Brain microvascular endothelial cell (primary cell): ENCODE measurements at regions not wholly inside any gene's neighbourhood (a gene's known extent, or its start where the extent isn't known, plus 50 kb on each side); places are given as distances from the start of the nearest gene placed in this dataset.

Experiments
- DNase-seq: peaks from one replicate; pipeline ENCODE4 v3.0.0-alpha.2; 2020
- H3K27ac ChIP-seq: fragments of 250-450 bp; sonication (Bioruptor Pico); 2 replicates; pipeline ENCODE4 v1.5.1; 2020; ENCODE audit warnings: mild to moderate bottlenecking, moderate library complexity
- H3K27me3 ChIP-seq: fragments of 250-450 bp; sonication (Bioruptor Pico); replicated peaks from 2 replicates; pipeline ENCODE4 v1.5.1; 2020; ENCODE audit warnings: mild to moderate bottlenecking
- H3K36me3 ChIP-seq: fragments of 250-450 bp; sonication (Bioruptor Pico); replicated peaks from 2 replicates; pipeline ENCODE4 v1.5.1; 2020; ENCODE audit warnings: mild to moderate bottlenecking
- H3K4me3 ChIP-seq: 2 replicates; pipeline ENCODE4 v1.5.1; 2011; ENCODE audit warnings: low read depth, mild to moderate bottlenecking, control low read depth, low read length, moderate library complexity
- in situ Hi-C: cut with HindIII; loops from 2 replicates; pipeline ENCODE4 v1.10.0; 2017; ENCODE audit warnings: low sequenced_read_pairs, low pct_ligation_motif_present
- TF ChIP-seq, protein P1 (sequence below): IDR thresholded peaks from 2 replicates; pipeline ENCODE4 v1.5.1; 2011; ENCODE audit warnings: low read depth, mild to moderate bottlenecking, moderate library complexity, low read length, control low read depth, inconsistent platforms; ENCODE audit errors: missing control alignments

DNA sequence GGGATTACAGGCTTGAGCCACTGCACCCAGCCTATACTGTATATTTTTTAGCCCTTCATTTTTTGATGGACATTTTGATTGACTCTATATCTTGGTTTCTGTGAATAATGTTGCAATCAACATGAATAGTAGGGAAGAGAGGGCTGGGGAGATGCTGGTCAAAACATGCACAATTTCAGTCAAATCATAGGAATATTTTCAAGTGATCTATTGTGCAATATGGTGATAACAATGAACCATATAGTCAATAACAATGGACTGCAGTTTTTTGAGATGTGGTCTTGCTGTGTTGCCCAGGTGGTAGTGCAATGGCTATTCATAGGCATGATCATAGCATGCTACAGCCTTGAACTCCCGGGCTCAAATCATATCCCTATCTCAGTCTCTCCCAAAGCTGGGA is 264.7 kb upstream of the TMEFF2 start:
- Histone ChIP-seq H3K27me3 (no peaks in the 10 kb centered on the region), H3K4me3 (no peak overlapping the region), H3K27ac (no peak overlapping the region), H3K36me3 (no peaks in the 10 kb centered on the region)
- TF ChIP-seq, protein P1, sequence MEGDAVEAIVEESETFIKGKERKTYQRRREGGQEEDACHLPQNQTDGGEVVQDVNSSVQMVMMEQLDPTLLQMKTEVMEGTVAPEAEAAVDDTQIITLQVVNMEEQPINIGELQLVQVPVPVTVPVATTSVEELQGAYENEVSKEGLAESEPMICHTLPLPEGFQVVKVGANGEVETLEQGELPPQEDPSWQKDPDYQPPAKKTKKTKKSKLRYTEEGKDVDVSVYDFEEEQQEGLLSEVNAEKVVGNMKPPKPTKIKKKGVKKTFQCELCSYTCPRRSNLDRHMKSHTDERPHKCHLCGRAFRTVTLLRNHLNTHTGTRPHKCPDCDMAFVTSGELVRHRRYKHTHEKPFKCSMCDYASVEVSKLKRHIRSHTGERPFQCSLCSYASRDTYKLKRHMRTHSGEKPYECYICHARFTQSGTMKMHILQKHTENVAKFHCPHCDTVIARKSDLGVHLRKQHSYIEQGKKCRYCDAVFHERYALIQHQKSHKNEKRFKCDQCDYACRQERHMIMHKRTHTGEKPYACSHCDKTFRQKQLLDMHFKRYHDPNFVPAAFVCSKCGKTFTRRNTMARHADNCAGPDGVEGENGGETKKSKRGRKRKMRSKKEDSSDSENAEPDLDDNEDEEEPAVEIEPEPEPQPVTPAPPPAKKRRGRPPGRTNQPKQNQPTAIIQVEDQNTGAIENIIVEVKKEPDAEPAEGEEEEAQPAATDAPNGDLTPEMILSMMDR: no peak
- DNase-seq: no peak
- in situ Hi-C loops: no loop called here

DNA sequence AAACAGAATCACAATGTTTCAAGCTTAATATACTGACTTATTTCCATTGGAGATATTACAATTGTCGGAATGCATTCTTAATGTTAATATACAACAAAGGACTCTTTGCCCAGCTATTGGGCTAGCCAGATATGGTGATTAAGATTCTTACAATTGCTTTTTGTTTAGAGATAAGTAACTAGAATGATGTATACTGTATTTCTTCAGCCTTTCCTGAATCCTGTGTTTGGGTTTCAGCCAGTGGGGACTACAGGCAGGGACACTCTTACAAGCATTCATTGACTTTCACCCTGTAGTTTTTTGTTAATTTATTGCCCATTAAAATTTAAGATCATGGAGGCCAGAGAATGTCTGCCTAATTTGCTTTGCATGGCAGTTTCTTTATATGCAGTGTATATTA is 254.1 kb upstream of the TMEFF2 start:
- TF ChIP-seq, protein P1: no peak
- in situ Hi-C loops: no loop called here
- DNase-seq: no peak
- no peaks in the 10 kb centered on the region for H3K36me3 ChIP-seq
- H3K27ac ChIP-seq: no peak overlapping the region
- no peaks in the 10 kb centered on the region for H3K27me3 ChIP-seq
- no peak overlapping the region for H3K4me3 ChIP-seq

DNA sequence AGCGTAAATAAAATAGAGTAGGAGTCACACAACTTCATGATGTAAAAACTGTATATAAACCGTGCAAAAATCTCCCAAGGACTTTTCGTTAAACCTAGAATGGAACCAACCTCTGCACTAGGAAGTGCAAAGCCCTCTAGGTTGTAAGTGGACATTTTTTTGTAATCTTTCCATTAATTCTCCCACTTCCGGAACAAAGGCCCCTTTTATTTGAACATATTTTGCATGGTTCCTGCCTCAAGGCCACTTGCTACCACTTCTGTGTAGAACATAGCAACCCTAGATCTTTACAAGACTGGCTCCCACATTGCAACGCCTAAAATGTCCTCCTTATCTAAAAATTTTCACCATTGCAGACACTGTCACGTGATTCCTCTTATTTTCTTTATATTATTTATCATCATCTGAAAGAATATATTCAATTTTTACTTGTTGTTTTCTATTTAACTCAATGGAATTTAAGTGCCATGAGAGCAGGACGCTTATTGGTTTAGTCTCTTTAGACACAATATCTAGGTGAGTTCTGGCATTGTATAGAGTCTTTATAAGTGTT is 249.6 kb upstream of the TMEFF2 start:
- H3K4me3 ChIP-seq: no peak overlapping the region
- no peak overlapping the region for H3K27ac ChIP-seq
- H3K27me3 ChIP-seq: no peaks in the 10 kb centered on the region
- TF ChIP-seq, protein P1: no peak
- no peak for DNase-seq
- no peaks in the 10 kb centered on the region for H3K36me3 ChIP-seq
- in situ Hi-C loops: no loop called here

DNA sequence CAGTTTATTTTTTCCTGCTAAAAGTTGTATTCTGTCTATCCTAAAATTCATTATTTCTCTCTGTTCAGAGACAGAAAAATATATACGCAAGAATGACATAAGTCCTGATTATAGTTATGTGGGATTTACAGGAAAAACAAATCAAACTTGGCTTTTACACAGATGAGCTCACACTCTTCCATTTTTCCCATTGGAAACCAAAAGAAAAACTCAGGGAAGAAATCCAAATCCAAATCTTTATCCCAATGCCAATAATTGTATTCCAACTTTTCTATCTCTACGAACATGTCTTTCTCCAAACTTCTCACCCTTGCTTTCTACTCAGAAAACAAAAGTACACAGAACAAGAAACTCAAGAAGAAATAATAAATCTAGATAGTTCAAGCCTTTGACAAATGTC is 249.1 kb upstream of the TMEFF2 start:
- no peak for DNase-seq
- H3K27me3 ChIP-seq: no peaks in the 10 kb centered on the region
- in situ Hi-C loops: no loop called here
- H3K27ac ChIP-seq: no peak overlapping the region
- TF ChIP-seq, protein P1: no peak
- no peaks in the 10 kb centered on the region for H3K36me3 ChIP-seq
- H3K4me3 ChIP-seq: no peak overlapping the region

DNA sequence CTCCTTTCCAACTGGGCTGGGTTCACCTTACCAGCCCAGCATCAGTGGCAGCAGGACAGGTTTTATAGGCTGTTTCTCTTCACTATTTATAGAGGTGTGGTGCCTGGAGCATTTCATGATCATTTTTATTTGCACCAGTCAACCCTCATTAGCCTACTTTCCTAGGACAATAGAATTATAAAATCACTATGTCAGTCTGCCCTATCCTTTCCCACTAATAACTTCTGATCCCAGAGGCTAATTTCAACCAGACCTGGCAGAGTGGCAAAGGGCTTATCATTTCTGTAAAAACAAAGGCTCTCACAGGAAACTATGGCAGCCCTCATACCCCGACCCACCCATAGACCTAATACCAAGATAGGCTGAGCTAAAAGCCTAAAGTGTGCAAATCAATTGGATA is 243.5 kb upstream of the TMEFF2 start:
- TF ChIP-seq, protein P1: no peak
- no peak for DNase-seq
- H3K36me3 ChIP-seq: no peaks in the 10 kb centered on the region
- no peak overlapping the region for H3K4me3 ChIP-seq
- no peak overlapping the region for H3K27ac ChIP-seq
- in situ Hi-C loops: no loop called here
- no peaks in the 10 kb centered on the region for H3K27me3 ChIP-seq

DNA sequence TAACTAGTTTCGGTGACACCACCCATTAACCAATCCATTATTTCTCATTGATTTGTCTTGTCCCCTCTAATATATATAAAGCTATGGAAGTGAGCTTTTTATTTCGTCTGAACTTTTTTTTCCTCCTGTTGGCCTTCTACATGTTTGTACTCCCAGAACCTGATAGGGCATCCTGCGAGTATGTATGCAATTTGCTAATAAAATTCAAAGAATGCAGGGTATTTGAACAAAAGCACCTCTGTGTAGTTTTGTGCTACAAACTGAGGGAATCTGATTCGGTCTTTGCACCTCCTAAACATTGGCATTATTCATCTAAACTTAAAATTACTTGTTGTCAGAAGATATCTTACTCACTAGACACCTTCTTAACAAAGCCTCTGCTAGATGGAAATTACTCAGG is 242.9 kb upstream of the TMEFF2 start:
- DNase-seq: no peak
- Histone ChIP-seq H3K27me3 (no peaks in the 10 kb centered on the region), H3K27ac (no peak overlapping the region), H3K4me3 (no peak overlapping the region), H3K36me3 (no peaks in the 10 kb centered on the region)
- in situ Hi-C loops: no loop called here
- TF ChIP-seq, protein P1: no peak
